ENCODE measurements at regions not wholly inside any gene's neighbourhood (a gene's known extent, or its start where the extent isn't known, plus 50 kb on each side); places are given as distances from the start of the nearest gene placed in this dataset.

- POLR2A ChIA-PET (ENCODE audit: low non-redundant PET): no interaction called here
- H3K27ac ChIP-seq: no peak overlapping the region
- TF ChIP-seq CTCF (conservative IDR thresholded peaks at IDR 0.05; ENCODE audit: low read depth): no peak
- no peak for DNase-seq (ENCODE audit: low spot score)
- CTCF ChIA-PET: no interaction called here
Observed at GRCh38 chrX:114038358-114038757, 545.5 kb upstream of the HTR2C start.

- CTCF ChIA-PET: no interaction called here
- no peak overlapping the region for H3K27ac ChIP-seq
- no peak for TF ChIP-seq CTCF (conservative IDR thresholded peaks at IDR 0.05; ENCODE audit: low read depth)
- no peak for DNase-seq (ENCODE audit: low spot score)
- POLR2A ChIA-PET (ENCODE audit: low non-redundant PET): no interaction called here
Observed at GRCh38 chrX:114037515-114037914, 546.4 kb upstream of the HTR2C start.

- ChIA-PET POLR2A (ENCODE audit: low non-redundant PET) (no interaction called here), CTCF (no interaction called here)
- DNase-seq (ENCODE audit: low spot score): no peak
- no peak for TF ChIP-seq CTCF (conservative IDR thresholded peaks at IDR 0.05; ENCODE audit: low read depth)
- no peak overlapping the region for H3K27ac ChIP-seq
Observed at GRCh38 chrX:114028907-114029662, 554.8 kb upstream of the HTR2C start.

- DNase-seq (ENCODE audit: low spot score): no peak
- no peak overlapping the region for H3K27ac ChIP-seq
- ChIA-PET CTCF (no interaction called here), POLR2A (ENCODE audit: low non-redundant PET) (no interaction called here)
- no peak for TF ChIP-seq CTCF (conservative IDR thresholded peaks at IDR 0.05; ENCODE audit: low read depth)
Observed at GRCh38 chrX:114017086-114017485, 566.8 kb upstream of the HTR2C start.

GRCh38 chrX:114015966-114016365 lies 567.9 kb upstream of the HTR2C start:
- no peak overlapping the region for H3K27ac ChIP-seq
- TF ChIP-seq CTCF (conservative IDR thresholded peaks at IDR 0.05; ENCODE audit: low read depth): no peak
- ChIA-PET POLR2A (ENCODE audit: low non-redundant PET) (no interaction called here), CTCF (no interaction called here)
- no peak for DNase-seq (ENCODE audit: low spot score)

GRCh38 chrX:114006664-114007063 lies 577.2 kb upstream of the HTR2C start:
- POLR2A ChIA-PET (ENCODE audit: low non-redundant PET): no interaction called here
- DNase-seq (ENCODE audit: low spot score): no peak
- no peak overlapping the region for H3K27ac ChIP-seq
- CTCF ChIA-PET: interaction anchor here (0.6 kb wide), 1 partner anchor 57 kb away, joined by 4 read pairs; no protein-coding TSS in a partner anchor
- no peak for TF ChIP-seq CTCF (conservative IDR thresholded peaks at IDR 0.05; ENCODE audit: low read depth)
